ENCODE measurements at regions not wholly inside any gene's neighbourhood (a gene's known extent, or its start where the extent isn't known, plus 50 kb on each side); places are given as distances from the start of the nearest gene placed in this dataset.

DNA sequence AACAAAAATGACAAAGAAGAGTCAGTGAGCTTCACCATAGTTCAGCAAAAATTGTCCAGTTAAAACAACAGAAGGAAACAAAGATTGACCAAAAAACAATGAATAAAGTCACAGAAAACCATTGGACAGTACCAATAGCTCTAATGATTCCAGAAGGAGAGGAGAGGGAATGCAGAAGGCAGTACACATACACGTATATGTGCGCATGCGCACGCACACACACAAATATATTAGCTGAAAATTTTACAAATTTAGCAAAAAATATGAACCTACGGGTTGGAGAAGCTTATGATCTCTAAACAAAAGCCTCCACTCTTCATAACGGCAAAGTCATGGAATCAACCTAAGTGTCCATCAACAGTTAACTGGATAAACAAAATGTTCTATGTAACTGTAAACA is 120.3 kb upstream of the MON1B start:
- TF ChIP-seq POLR2AphosphoS5 (IDR thresholded peaks at IDR 0.05): no peak
- TF ChIP-seq POLR2A (IDR thresholded peaks at IDR 0.05): no peak
- TF ChIP-seq, protein P1, sequence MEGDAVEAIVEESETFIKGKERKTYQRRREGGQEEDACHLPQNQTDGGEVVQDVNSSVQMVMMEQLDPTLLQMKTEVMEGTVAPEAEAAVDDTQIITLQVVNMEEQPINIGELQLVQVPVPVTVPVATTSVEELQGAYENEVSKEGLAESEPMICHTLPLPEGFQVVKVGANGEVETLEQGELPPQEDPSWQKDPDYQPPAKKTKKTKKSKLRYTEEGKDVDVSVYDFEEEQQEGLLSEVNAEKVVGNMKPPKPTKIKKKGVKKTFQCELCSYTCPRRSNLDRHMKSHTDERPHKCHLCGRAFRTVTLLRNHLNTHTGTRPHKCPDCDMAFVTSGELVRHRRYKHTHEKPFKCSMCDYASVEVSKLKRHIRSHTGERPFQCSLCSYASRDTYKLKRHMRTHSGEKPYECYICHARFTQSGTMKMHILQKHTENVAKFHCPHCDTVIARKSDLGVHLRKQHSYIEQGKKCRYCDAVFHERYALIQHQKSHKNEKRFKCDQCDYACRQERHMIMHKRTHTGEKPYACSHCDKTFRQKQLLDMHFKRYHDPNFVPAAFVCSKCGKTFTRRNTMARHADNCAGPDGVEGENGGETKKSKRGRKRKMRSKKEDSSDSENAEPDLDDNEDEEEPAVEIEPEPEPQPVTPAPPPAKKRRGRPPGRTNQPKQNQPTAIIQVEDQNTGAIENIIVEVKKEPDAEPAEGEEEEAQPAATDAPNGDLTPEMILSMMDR (IDR thresholded peaks at IDR 0.05): no peak

Data from breast epithelium (tissue), 3 donors.